ENCODE measurements at regions not wholly inside any gene's neighbourhood (a gene's known extent, or its start where the extent isn't known, plus 50 kb on each side); places are given as distances from the start of the nearest gene placed in this dataset.

DNA sequence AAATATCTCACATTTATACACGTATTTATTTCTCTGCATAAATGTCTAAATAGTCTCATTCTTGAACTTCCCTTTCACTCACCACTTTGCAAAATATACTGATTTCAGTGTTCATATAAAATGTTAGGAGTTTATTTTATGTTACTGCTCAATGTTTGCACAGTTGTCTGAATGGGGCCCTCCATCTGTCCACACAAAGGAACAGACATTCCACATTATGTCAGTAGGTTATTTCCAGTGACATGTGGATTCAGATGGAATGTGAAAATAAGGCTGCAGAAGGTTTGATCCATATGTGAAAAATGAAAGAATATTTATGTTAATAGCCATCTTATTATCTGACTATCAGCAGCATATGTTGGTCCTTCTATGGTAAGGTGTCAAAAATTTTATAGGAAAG, 994.4 kb upstream of the SEL1L start:
- DNase-seq (ENCODE audit: low read depth, low spot score), result no peak
- TF ChIP-seq, protein P1, sequence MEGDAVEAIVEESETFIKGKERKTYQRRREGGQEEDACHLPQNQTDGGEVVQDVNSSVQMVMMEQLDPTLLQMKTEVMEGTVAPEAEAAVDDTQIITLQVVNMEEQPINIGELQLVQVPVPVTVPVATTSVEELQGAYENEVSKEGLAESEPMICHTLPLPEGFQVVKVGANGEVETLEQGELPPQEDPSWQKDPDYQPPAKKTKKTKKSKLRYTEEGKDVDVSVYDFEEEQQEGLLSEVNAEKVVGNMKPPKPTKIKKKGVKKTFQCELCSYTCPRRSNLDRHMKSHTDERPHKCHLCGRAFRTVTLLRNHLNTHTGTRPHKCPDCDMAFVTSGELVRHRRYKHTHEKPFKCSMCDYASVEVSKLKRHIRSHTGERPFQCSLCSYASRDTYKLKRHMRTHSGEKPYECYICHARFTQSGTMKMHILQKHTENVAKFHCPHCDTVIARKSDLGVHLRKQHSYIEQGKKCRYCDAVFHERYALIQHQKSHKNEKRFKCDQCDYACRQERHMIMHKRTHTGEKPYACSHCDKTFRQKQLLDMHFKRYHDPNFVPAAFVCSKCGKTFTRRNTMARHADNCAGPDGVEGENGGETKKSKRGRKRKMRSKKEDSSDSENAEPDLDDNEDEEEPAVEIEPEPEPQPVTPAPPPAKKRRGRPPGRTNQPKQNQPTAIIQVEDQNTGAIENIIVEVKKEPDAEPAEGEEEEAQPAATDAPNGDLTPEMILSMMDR (IDR thresholded peaks at IDR 0.05; ENCODE audit: low read depth, low read length), result no peak
- POLR2A ChIA-PET, result no interaction called here
- CTCF ChIA-PET, result no interaction called here
- Histone ChIP-seq H3K4me3 (ENCODE audit: low read depth, low read length) (no peak overlapping the region), H3K27me3 (ENCODE audit: control insufficient read depth, insufficient read depth, low read length) (no peaks in the 10 kb centered on the region), H3K27ac (ENCODE audit: low read depth, low read length) (no peak overlapping the region), H3K9me3 (ENCODE audit: control insufficient read depth, insufficient read depth, low read length) (peaks cover 4% of the 10 kb centered on the region; the same call in 1 of the 2 replicates)

- POLR2A ChIA-PET, result no interaction called here
- no peak for DNase-seq (ENCODE audit: low read depth, low spot score)
- TF ChIP-seq, protein P1 (IDR thresholded peaks at IDR 0.05; ENCODE audit: low read depth, low read length), result no peak
- CTCF ChIA-PET, result no interaction called here
- Histone ChIP-seq H3K9me3 (ENCODE audit: control insufficient read depth, insufficient read depth, low read length) (peaks cover 5% of the 10 kb centered on the region), H3K27me3 (ENCODE audit: control insufficient read depth, insufficient read depth, low read length) (no peaks in the 10 kb centered on the region), H3K27ac (ENCODE audit: low read depth, low read length) (no peak overlapping the region), H3K4me3 (ENCODE audit: low read depth, low read length) (no peak overlapping the region)
Measured at GRCh38 chr14:82533351-82533750, 999.7 kb upstream of the SEL1L start.

GRCh38 chr14:82536566-82536965, 1002.9 kb upstream of the SEL1L start:
- POLR2A ChIA-PET, result no interaction called here

GRCh38 chr14:82537831-82538230, 1004.2 kb upstream of the SEL1L start:
- H3K27ac ChIP-seq (ENCODE audit: low read depth, low read length), result no peak overlapping the region

More at GRCh38 chr14:82536566-82536965, 1002.9 kb upstream of the SEL1L start:
- Histone ChIP-seq H3K27ac (ENCODE audit: low read depth, low read length) (no peak overlapping the region), H3K27me3 (ENCODE audit: control insufficient read depth, insufficient read depth, low read length) (no peaks in the 10 kb centered on the region), H3K9me3 (ENCODE audit: control insufficient read depth, insufficient read depth, low read length) (peaks cover 2% of the 10 kb centered on the region; the same call in 1 of the 2 replicates), H3K4me3 (ENCODE audit: low read depth, low read length) (no peak overlapping the region)
- CTCF ChIA-PET, result no interaction called here
- DNase-seq (ENCODE audit: low read depth, low spot score), result no peak
- TF ChIP-seq, protein P1 (IDR thresholded peaks at IDR 0.05; ENCODE audit: low read depth, low read length), result no peak

GRCh38 chr14:82546401-82546800, 1012.7 kb upstream of the SEL1L start:
- H3K4me3 ChIP-seq (ENCODE audit: low read depth, low read length), result no peak overlapping the region
- CTCF ChIA-PET, result no interaction called here
- H3K9me3 ChIP-seq (ENCODE audit: control insufficient read depth, insufficient read depth, low read length), result peaks cover 11% of the 10 kb centered on the region
- no peaks in the 10 kb centered on the region for H3K27me3 ChIP-seq (ENCODE audit: control insufficient read depth, insufficient read depth, low read length)
- no peak for DNase-seq (ENCODE audit: low read depth, low spot score)
- TF ChIP-seq, protein P1 (IDR thresholded peaks at IDR 0.05; ENCODE audit: low read depth, low read length), result no peak
- H3K27ac ChIP-seq (ENCODE audit: low read depth, low read length), result no peak overlapping the region
- POLR2A ChIA-PET, result no interaction called here

More at GRCh38 chr14:82537831-82538230, 1004.2 kb upstream of the SEL1L start:
- TF ChIP-seq, protein P1 (IDR thresholded peaks at IDR 0.05; ENCODE audit: low read depth, low read length), result no peak
- H3K27me3 ChIP-seq (ENCODE audit: control insufficient read depth, insufficient read depth, low read length), result no peaks in the 10 kb centered on the region
- ChIA-PET CTCF (no interaction called here), POLR2A (no interaction called here)
- H3K4me3 ChIP-seq (ENCODE audit: low read depth, low read length), result no peak overlapping the region
- peaks cover 2% of the 10 kb centered on the region; the same call in 1 of the 2 replicates for H3K9me3 ChIP-seq (ENCODE audit: control insufficient read depth, insufficient read depth, low read length)
- no peak for DNase-seq (ENCODE audit: low read depth, low spot score)
